DND-41 (cell line): ENCODE measurements at regions not wholly inside any gene's neighbourhood (a gene's known extent, or its start where the extent isn't known, plus 50 kb on each side); places are given as distances from the start of the nearest gene placed in this dataset.

Experiments used
- ATAC-seq: fragments of 200-7000 bp; cut with Tn5 transposase; 3 replicates; pipeline ENCODE4 v1.9.1; 2021; ENCODE audit warnings: low read depth; ENCODE audit not compliant: insufficient read depth
- DNase-seq: peaks from one replicate; pipeline ENCODE4 v3.0.0-alpha.2; 2020
- H2AFZ ChIP-seq: 2 replicates; pipeline ENCODE4 v1.6.0; 2012; ENCODE audit warnings: low read depth, low read length
- H3K27ac ChIP-seq: 2 replicates; pipeline ENCODE4 v1.5.1; 2012; ENCODE audit warnings: low read length, inconsistent platforms
- H3K27me3 ChIP-seq: fragments of 200-600 bp; sonication (generic); 2 replicates; pipeline ENCODE4 v1.6.0; 2012; ENCODE audit warnings: low read length, mild to moderate bottlenecking, inconsistent platforms; ENCODE audit not compliant: insufficient read depth, poor library complexity
- H3K36me3 ChIP-seq: 2 replicates; pipeline ENCODE4 v1.5.1; 2012; ENCODE audit warnings: low read length, inconsistent platforms; ENCODE audit not compliant: insufficient read depth
- H3K4me1 ChIP-seq: 2 replicates; pipeline ENCODE4 v1.5.1; 2012; ENCODE audit warnings: mild to moderate bottlenecking, low read length; ENCODE audit not compliant: insufficient read depth
- H3K4me2 ChIP-seq: 2 replicates; pipeline ENCODE4 v1.6.0; 2012; ENCODE audit warnings: mild to moderate bottlenecking, moderate library complexity, low read length, inconsistent platforms; ENCODE audit not compliant: insufficient read depth
- H3K4me3 ChIP-seq, 2 experiments: fragments of 200-600 bp in 1 of 2; shearing (Covaris generic) in 1 of 2; 2 replicates each; pipeline ENCODE4 v1.5.1; 2012 to 2016; ENCODE audit warnings: inconsistent platforms in 2 of 2, low read length in 2 of 2, mild to moderate bottlenecking in 2 of 2, low read depth in 1 of 2, moderate library complexity in 1 of 2
- H3K79me2 ChIP-seq: 2 replicates; pipeline ENCODE4 v1.6.0; 2012; ENCODE audit warnings: low read length, inconsistent platforms; ENCODE audit not compliant: insufficient read depth
- H3K9ac ChIP-seq: 2 replicates; pipeline ENCODE4 v1.6.0; 2012; ENCODE audit warnings: low read depth, mild to moderate bottlenecking, inconsistent platforms, low read length, moderate library complexity
- H3K9me3 ChIP-seq: 2 replicates; pipeline ENCODE4 v1.5.1; 2012; ENCODE audit warnings: low read length, moderate library complexity, mild to moderate bottlenecking, inconsistent platforms; ENCODE audit not compliant: insufficient read depth, severe bottlenecking
- H4K20me1 ChIP-seq: 2 replicates; pipeline ENCODE4 v1.6.0; 2012; ENCODE audit warnings: low read length; ENCODE audit not compliant: insufficient read depth
- EZH2 ChIP-seq: IDR thresholded peaks from 3 replicates; pipeline ENCODE4 v1.6.1; 2012; ENCODE audit warnings: borderline replicate concordance, low read depth, mild to moderate bottlenecking, moderate library complexity, low read length, inconsistent platforms; ENCODE audit not compliant: severe bottlenecking
- TF ChIP-seq, protein P1 (sequence below): IDR thresholded peaks from 2 replicates; pipeline ENCODE4 v1.5.1; 2012; ENCODE audit warnings: borderline replicate concordance, low read length, moderate library complexity, mild to moderate bottlenecking; ENCODE audit not compliant: poor library complexity, severe bottlenecking; ENCODE audit errors: extremely low read depth

DNA sequence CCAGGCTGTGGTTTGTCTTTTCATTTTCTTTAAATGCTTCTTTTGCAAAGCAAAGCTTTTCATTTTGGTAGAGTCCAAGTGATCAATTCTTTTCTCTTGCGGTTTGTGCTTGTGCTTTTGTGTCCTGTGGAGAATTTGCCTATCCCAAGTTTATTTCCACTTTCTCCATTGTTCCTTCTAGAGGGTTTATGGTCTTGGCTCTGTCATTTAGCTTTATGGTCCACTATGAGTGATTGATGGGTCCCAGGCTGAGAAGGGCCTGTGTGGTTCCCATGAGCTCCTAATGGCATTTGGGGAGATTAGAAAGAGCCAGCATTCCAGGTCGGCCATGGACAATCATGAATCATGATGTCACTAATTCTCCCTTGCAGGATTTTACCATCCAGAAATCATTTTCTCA lies 86.5 kb downstream of the CPZ start:
- H3K27me3 ChIP-seq = no peaks in the 10 kb centered on the region
- TF ChIP-seq EZH2 = no peak
- TF ChIP-seq, protein P1, sequence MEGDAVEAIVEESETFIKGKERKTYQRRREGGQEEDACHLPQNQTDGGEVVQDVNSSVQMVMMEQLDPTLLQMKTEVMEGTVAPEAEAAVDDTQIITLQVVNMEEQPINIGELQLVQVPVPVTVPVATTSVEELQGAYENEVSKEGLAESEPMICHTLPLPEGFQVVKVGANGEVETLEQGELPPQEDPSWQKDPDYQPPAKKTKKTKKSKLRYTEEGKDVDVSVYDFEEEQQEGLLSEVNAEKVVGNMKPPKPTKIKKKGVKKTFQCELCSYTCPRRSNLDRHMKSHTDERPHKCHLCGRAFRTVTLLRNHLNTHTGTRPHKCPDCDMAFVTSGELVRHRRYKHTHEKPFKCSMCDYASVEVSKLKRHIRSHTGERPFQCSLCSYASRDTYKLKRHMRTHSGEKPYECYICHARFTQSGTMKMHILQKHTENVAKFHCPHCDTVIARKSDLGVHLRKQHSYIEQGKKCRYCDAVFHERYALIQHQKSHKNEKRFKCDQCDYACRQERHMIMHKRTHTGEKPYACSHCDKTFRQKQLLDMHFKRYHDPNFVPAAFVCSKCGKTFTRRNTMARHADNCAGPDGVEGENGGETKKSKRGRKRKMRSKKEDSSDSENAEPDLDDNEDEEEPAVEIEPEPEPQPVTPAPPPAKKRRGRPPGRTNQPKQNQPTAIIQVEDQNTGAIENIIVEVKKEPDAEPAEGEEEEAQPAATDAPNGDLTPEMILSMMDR = no peak
- H3K9me3 ChIP-seq = no peaks in the 10 kb centered on the region
- H4K20me1 ChIP-seq = no peaks in the 10 kb centered on the region
- H3K79me2 ChIP-seq = no peaks in the 10 kb centered on the region
- H3K9ac ChIP-seq = no peak overlapping the region
- ATAC-seq (no peak), DNase-seq (no peak)
- H2AFZ ChIP-seq = no peak overlapping the region
- H3K4me3 ChIP-seq = no peak overlapping the region
- no peaks in the 10 kb centered on the region for H3K4me1 ChIP-seq
- H3K36me3 ChIP-seq = no peaks in the 10 kb centered on the region
- no peak overlapping the region for H3K4me2 ChIP-seq
- no peak overlapping the region for H3K27ac ChIP-seq

DNA sequence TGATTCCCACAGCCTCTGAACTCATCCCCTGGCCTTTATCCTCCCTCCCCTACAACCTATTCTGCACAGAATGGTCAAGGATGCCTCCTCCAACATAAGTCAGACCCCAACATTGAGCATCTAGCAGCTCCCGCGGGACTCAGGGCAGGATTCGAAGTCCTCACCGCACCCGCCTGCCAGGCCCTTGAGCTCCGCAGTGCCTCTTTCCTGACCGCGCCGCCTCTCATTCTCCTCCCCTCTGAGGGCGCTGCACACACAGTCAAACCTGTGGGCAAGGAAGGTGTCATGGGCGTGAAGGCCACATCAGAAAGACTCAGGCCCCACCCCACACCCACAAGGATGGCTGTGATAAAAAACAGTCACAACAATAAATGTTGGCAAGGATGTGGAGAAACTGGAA lies 84.1 kb downstream of the CPZ start:
- no peak overlapping the region for H3K4me3 ChIP-seq
- no peak overlapping the region for H3K27ac ChIP-seq
- TF ChIP-seq, protein P1 = no peak
- no peak for TF ChIP-seq EZH2
- no peaks in the 10 kb centered on the region for H3K9me3 ChIP-seq
- H2AFZ ChIP-seq = no peak overlapping the region
- H4K20me1 ChIP-seq = no peaks in the 10 kb centered on the region
- no peak overlapping the region for H3K9ac ChIP-seq
- H3K4me2 ChIP-seq = no peak overlapping the region
- no peaks in the 10 kb centered on the region for H3K36me3 ChIP-seq
- H3K27me3 ChIP-seq = no peaks in the 10 kb centered on the region
- ATAC-seq (no peak), DNase-seq (no peak)
- no peaks in the 10 kb centered on the region for H3K79me2 ChIP-seq
- no peaks in the 10 kb centered on the region for H3K4me1 ChIP-seq

DNA sequence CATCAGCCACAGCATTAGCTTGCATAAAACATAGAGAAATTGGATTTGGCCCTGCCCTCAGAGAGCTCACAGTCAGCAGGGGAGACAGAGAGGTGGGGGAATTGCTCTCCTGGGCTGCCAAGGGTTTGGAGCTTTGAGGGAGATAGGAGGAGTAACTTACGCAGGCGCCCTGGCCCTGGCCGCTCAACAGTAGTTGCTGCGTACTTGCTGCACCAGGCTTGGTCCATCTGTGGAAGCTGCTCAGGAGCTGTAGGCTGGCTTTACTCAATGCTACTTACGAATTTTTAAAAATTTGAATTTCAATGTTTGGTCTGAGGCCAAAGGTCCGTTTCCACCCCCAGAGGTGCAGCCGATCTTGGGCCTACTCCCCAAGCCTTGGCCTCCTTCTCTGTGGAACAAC lies 83.3 kb downstream of the CPZ start:
- no peaks in the 10 kb centered on the region for H3K36me3 ChIP-seq
- no peak overlapping the region for H3K4me2 ChIP-seq
- no peaks in the 10 kb centered on the region for H4K20me1 ChIP-seq
- no peak for ATAC-seq
- no peak overlapping the region for H3K9ac ChIP-seq
- no peak overlapping the region for H3K4me3 ChIP-seq
- DNase-seq = no peak
- no peaks in the 10 kb centered on the region for H3K9me3 ChIP-seq
- H2AFZ ChIP-seq = no peak overlapping the region
- H3K4me1 ChIP-seq = no peaks in the 10 kb centered on the region
- TF ChIP-seq, protein P1 = no peak
- no peak for TF ChIP-seq EZH2
- no peak overlapping the region for H3K27ac ChIP-seq
- no peaks in the 10 kb centered on the region for H3K27me3 ChIP-seq
- no peaks in the 10 kb centered on the region for H3K79me2 ChIP-seq

- Histone ChIP-seq H3K9me3 (no peaks in the 10 kb centered on the region), H4K20me1 (no peaks in the 10 kb centered on the region), H3K4me2 (no peak overlapping the region), H3K4me3 (no peak overlapping the region), H3K27me3 (no peaks in the 10 kb centered on the region), H3K36me3 (no peaks in the 10 kb centered on the region), H3K4me1 (no peaks in the 10 kb centered on the region), H3K9ac (no peak overlapping the region), H3K27ac (no peak overlapping the region), H2AFZ (no peak overlapping the region), H3K79me2 (no peaks in the 10 kb centered on the region)
- ATAC-seq = peak; percentile 52; the same call in 1 of the 3 replicates
- peak; percentile 18 for DNase-seq
- TF ChIP-seq, protein P1 = no peak
- TF ChIP-seq EZH2 = no peak
These were observed 82.8 kb downstream of the CPZ start for GRCh38 chr4:8675383-8675782.
